WERI-Rb-1 (cell line): ENCODE measurements at regions not wholly inside any gene's neighbourhood (a gene's known extent, or its start where the extent isn't known, plus 50 kb on each side); places are given as distances from the start of the nearest gene placed in this dataset.

Experiments used
- DNase-seq: peaks from one replicate; pipeline ENCODE4 v3.0.0-alpha.2; 2020
- H3K27ac ChIP-seq: fragments of 250-450 bp; sonication (Bioruptor Pico); 2 replicates; pipeline ENCODE4 v1.5.1; 2020; ENCODE audit warnings: mild to moderate bottlenecking, moderate library complexity
- H3K27me3 ChIP-seq: fragments of 250-450 bp; sonication (Bioruptor Pico); 2 replicates; pipeline ENCODE4 v1.5.1; 2021; ENCODE audit warnings: mild to moderate bottlenecking, low read depth, moderate library complexity; ENCODE audit not compliant: insufficient read depth, severe bottlenecking
- H3K36me3 ChIP-seq: fragments of 250-450 bp; sonication (Bioruptor Pico); 2 replicates; pipeline ENCODE4 v1.5.1; 2020; ENCODE audit warnings: mild to moderate bottlenecking, moderate library complexity
- H3K4me3 ChIP-seq: 2 replicates; pipeline ENCODE4 v1.5.1; 2011; ENCODE audit warnings: low read depth, mild to moderate bottlenecking, control low read depth, low read length
- H3K9me3 ChIP-seq: fragments of 250-450 bp; sonication (Bioruptor Pico); 2 replicates; pipeline ENCODE4 v1.5.1; 2021; ENCODE audit warnings: mild to moderate bottlenecking, moderate library complexity; ENCODE audit not compliant: severe bottlenecking
- TF ChIP-seq, protein P1 (sequence below): IDR thresholded peaks from 2 replicates; pipeline ENCODE4 v1.5.1; 2011; ENCODE audit warnings: low read depth, mild to moderate bottlenecking, control low read depth, inconsistent platforms, low read length

GRCh38 chr1:214715126-214715525 is 112.1 kb downstream of the CENPF start:
- Histone ChIP-seq H3K9me3 (no peaks in the 10 kb centered on the region), H3K27me3 (no peaks in the 10 kb centered on the region), H3K36me3 (no peaks in the 10 kb centered on the region), H3K27ac (no peak overlapping the region), H3K4me3 (no peak overlapping the region)
- DNase-seq, result no peak
- TF ChIP-seq, protein P1, sequence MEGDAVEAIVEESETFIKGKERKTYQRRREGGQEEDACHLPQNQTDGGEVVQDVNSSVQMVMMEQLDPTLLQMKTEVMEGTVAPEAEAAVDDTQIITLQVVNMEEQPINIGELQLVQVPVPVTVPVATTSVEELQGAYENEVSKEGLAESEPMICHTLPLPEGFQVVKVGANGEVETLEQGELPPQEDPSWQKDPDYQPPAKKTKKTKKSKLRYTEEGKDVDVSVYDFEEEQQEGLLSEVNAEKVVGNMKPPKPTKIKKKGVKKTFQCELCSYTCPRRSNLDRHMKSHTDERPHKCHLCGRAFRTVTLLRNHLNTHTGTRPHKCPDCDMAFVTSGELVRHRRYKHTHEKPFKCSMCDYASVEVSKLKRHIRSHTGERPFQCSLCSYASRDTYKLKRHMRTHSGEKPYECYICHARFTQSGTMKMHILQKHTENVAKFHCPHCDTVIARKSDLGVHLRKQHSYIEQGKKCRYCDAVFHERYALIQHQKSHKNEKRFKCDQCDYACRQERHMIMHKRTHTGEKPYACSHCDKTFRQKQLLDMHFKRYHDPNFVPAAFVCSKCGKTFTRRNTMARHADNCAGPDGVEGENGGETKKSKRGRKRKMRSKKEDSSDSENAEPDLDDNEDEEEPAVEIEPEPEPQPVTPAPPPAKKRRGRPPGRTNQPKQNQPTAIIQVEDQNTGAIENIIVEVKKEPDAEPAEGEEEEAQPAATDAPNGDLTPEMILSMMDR, result no peak

DNA sequence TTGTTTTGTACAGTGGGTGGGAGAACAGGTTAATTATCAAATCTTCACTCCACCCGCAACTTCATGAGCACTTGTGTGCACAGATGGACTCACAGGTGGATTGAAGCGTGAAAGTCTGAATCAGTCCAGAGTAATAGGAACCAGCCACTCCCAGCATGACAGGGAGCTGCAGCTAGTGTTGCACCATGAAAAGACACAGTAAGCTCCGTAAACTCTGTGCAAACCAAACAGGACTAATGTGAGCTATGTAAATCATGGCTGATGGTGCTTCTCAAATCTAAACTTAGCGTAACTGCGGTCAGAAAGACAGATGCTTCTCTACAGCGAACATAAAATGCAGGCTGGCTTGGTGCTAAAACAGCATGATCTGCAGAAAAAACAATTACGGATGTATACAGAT is 114.4 kb downstream of the CENPF start:
- Histone ChIP-seq H3K27me3 (no peaks in the 10 kb centered on the region), H3K4me3 (no peak overlapping the region), H3K36me3 (no peaks in the 10 kb centered on the region), H3K9me3 (peaks cover 2% of the 10 kb centered on the region), H3K27ac (no peak overlapping the region)
- TF ChIP-seq, protein P1, result no peak
- DNase-seq, result no peak

- no peak overlapping the region for H3K4me3 ChIP-seq
- no peaks in the 10 kb centered on the region for H3K27me3 ChIP-seq
- TF ChIP-seq, protein P1, result no peak
- no peak for DNase-seq
- H3K27ac ChIP-seq, result no peak overlapping the region
- no peaks in the 10 kb centered on the region for H3K36me3 ChIP-seq
- H3K9me3 ChIP-seq, result peaks cover 2% of the 10 kb centered on the region
These were observed 115.7 kb downstream of the CENPF start for GRCh38 chr1:214718724-214719123.

DNA sequence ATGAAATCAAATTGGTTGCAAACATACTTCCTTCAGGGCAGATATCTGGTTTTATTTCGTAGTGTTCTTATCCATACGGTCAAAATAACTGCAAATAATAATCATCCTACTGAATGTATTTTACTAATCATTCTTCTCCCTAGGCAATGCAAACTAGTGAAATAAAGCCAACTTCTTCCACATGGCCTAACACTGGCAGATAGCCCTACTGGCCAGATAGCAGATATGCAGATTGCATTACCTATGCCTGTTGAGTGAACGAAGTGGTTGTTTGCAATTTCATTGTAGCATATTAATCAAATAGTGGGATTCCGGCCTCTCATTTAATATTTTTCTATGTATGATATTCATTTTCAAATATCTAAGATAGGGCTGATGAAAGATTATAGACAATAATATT is 116.2 kb downstream of the CENPF start:
- Histone ChIP-seq H3K4me3 (no peak overlapping the region), H3K27me3 (no peaks in the 10 kb centered on the region), H3K9me3 (peaks cover 2% of the 10 kb centered on the region), H3K36me3 (no peaks in the 10 kb centered on the region), H3K27ac (no peak overlapping the region)
- no peak for DNase-seq
- TF ChIP-seq, protein P1, result no peak

GRCh38 chr1:214720561-214720960 is 117.6 kb downstream of the CENPF start:
- H3K27me3 ChIP-seq, result no peaks in the 10 kb centered on the region
- H3K27ac ChIP-seq, result no peak overlapping the region
- H3K9me3 ChIP-seq, result peaks cover 2% of the 10 kb centered on the region
- no peak for DNase-seq
- TF ChIP-seq, protein P1, result no peak
- H3K36me3 ChIP-seq, result no peaks in the 10 kb centered on the region
- H3K4me3 ChIP-seq, result no peak overlapping the region

- Histone ChIP-seq H3K4me3 (no peak overlapping the region), H3K9me3 (no peaks in the 10 kb centered on the region), H3K36me3 (no peaks in the 10 kb centered on the region), H3K27ac (no peak overlapping the region), H3K27me3 (no peaks in the 10 kb centered on the region)
- no peak for DNase-seq
- TF ChIP-seq, protein P1, result no peak
These were observed 124.3 kb downstream of the CENPF start for GRCh38 chr1:214727274-214727673.
